GM12874 (cell line): ENCODE measurements at regions not wholly inside any gene's neighbourhood (a gene's known extent, or its start where the extent isn't known, plus 50 kb on each side); places are given as distances from the start of the nearest gene placed in this dataset.

Source experiments
- TF ChIP-seq, protein P1 (sequence below): IDR thresholded peaks from 2 replicates; pipeline ENCODE4 v1.5.1; 2011; ENCODE audit warnings: low read depth, mild to moderate bottlenecking, control low read depth, low read length, moderate library complexity; ENCODE audit not compliant: insufficient read depth

DNA sequence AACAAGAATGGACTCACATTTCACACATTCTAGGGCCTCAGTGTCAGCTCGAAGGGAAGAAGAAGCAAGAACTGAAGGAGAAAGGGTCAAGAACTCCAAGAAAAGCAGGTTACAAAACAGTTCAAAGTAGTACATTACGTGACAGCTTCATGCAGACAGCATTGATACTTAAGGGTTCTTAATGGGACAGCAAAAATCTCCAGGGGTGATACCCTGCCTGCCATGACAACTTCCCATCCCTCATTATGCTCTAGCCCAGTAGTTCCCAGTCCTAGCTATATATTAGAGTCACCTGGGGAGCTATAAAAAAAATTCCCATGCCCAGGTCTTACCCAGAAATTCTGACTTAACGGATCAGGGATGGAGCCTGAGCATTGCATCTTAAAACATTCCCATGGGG, 51.2 kb upstream of the PROX1 start:
- TF ChIP-seq, protein P1, sequence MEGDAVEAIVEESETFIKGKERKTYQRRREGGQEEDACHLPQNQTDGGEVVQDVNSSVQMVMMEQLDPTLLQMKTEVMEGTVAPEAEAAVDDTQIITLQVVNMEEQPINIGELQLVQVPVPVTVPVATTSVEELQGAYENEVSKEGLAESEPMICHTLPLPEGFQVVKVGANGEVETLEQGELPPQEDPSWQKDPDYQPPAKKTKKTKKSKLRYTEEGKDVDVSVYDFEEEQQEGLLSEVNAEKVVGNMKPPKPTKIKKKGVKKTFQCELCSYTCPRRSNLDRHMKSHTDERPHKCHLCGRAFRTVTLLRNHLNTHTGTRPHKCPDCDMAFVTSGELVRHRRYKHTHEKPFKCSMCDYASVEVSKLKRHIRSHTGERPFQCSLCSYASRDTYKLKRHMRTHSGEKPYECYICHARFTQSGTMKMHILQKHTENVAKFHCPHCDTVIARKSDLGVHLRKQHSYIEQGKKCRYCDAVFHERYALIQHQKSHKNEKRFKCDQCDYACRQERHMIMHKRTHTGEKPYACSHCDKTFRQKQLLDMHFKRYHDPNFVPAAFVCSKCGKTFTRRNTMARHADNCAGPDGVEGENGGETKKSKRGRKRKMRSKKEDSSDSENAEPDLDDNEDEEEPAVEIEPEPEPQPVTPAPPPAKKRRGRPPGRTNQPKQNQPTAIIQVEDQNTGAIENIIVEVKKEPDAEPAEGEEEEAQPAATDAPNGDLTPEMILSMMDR = no peak
